Activated CD4-positive, alpha-beta T cell treated with anti-CD3 and anti-CD28 coated beads for 36 hours (primary cell): ENCODE measurements at regions not wholly inside any gene's neighbourhood (a gene's known extent, or its start where the extent isn't known, plus 50 kb on each side); places are given as distances from the start of the nearest gene placed in this dataset.

Experiments used
- ATAC-seq: fragments of 200-7000 bp; cut with Tn5 transposase; one replicate; pipeline ENCODE4 v1.10.0; 2021; ENCODE audit warnings: mild to moderate bottlenecking, moderate library complexity
- CTCF ChIA-PET: fragments of 350-600 bp; sonication (Branson Sonifier 250); formaldehyde crosslinking; loops from one replicate; lab custom pipeline; 2021; ENCODE audit warnings: antibody characterized with exemption; lab: Charles Lee
- POLR2A ChIA-PET: fragments of 350-600 bp; sonication (Branson Sonifier 250); formaldehyde crosslinking; loops from one replicate; lab custom pipeline; 2021; ENCODE audit warnings: antibody characterized with exemption, inconsistent platforms; lab: Charles Lee
- DNase-seq: peaks from one replicate; pipeline ENCODE4 v3.0.0-alpha.2; 2020
- H3K27ac Mint-ChIP-seq: one replicate; pipeline ENCODE4 v1.8.0; 2021; ENCODE audit warnings: mixed read lengths
- H3K27me3 Mint-ChIP-seq: one replicate; pipeline ENCODE4 v1.8.0; 2021; ENCODE audit warnings: mixed read lengths
- H3K36me3 Mint-ChIP-seq: one replicate; pipeline ENCODE4 v1.8.0; 2021; ENCODE audit warnings: low read depth, mixed read lengths
- H3K4me1 Mint-ChIP-seq: one replicate; pipeline ENCODE4 v1.8.0; 2021; ENCODE audit warnings: mixed read lengths
- H3K4me3 Mint-ChIP-seq: one replicate; pipeline ENCODE4 v1.8.0; 2021; ENCODE audit warnings: mild to moderate bottlenecking, moderate library complexity, mixed read lengths
- H3K9me3 Mint-ChIP-seq: one replicate; pipeline ENCODE4 v1.8.0; 2021; ENCODE audit warnings: low read depth, mixed read lengths
- intact Hi-C, 2 experiments: fragments of 100-400 bp; cut with DNase I in 1 of 2; cut with micrococcal nuclease in 1 of 2; formaldehyde crosslinking; loops; one replicate each; pipeline versions ENCODE4 v1.14.2 to v1.15.1; 2022 to 2024; cut with DNase I, micrococcal nuclease

DNA sequence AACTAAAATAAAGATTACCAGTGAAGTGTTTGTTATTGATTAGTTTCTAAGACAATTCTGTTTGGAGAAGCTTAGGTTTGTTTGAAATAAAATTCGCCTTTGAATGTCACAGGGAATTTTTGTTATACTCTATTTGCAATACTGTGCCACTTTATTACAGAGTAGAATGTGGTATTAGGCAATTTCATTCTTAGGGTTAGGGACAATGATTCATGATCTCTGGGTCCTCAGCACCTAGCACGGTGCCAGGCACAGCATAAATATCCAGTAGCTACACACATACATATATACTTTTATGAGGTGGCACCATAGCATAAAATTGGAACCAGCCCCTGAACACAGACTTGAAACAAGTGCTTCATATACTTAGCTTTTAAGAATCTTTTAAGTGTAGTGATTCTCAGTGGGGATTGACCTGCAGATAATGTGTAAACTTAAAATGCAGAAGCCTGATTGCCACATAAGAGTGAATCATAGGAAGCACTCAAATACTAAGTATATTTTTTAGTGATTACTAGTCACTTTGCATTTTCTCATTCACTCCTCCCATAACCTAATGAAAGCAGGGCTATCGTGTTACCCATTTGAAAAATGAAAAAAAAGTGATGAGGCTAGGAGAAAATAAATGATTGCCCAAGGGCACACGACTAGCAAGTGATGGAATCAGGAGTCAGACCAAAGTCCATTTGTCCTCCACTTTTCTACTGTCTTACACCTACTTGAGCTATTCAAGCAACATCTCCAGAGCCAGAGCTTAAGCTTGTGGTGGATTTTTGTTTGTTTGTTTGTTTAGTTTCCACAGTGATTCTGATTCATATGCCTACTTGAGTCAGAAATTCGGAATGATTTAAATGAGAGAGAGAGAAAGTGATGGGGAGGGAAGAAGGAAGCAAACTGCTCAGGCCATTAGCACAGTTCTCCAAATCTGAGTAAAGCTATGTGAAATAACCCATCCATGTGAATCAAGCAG lies 366.0 kb upstream of the FGF13 start:
- intact Hi-C loops: no loop called here
- ATAC-seq: no peak
- Mint-ChIP-seq H3K27me3 (no peaks in the 10 kb centered on the region), H3K27ac (no peak overlapping the region), H3K9me3 (no peaks in the 10 kb centered on the region), H3K36me3 (no peaks in the 10 kb centered on the region), H3K4me1 (no peaks in the 10 kb centered on the region), H3K4me3 (no peak overlapping the region)
- DNase-seq: no peak
- ChIA-PET POLR2A (no interaction called here), CTCF (no interaction called here)

DNA sequence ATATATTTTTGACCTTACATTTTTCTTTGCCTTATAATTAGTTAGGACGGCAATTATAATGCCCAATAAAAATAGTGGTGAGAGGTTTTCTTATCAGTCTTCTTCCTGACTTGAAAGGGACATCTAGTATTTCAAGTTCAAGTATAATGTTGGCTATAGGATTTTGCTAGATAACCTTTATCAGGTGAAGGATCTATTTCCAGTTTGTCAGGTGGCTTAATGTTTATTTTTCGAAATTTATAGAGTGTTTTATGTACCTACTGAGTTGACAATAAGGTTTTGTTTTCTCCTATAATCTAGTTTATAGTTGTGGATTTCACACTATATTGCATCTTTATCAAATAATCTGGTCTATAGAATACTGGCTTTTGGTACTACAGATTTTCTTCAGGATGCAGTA lies 351.8 kb upstream of the FGF13 start:
- ATAC-seq: no peak
- H3K4me1 Mint-ChIP-seq: no peaks in the 10 kb centered on the region
- no peak overlapping the region for H3K27ac Mint-ChIP-seq
- no peak for DNase-seq
- no peaks in the 10 kb centered on the region for H3K9me3 Mint-ChIP-seq
- H3K27me3 Mint-ChIP-seq: peaks cover 4% of the 10 kb centered on the region
- H3K36me3 Mint-ChIP-seq: no peaks in the 10 kb centered on the region
- intact Hi-C loops: no loop called here
- no peak overlapping the region for H3K4me3 Mint-ChIP-seq
- CTCF ChIA-PET: no interaction called here
- POLR2A ChIA-PET: no interaction called here

DNA sequence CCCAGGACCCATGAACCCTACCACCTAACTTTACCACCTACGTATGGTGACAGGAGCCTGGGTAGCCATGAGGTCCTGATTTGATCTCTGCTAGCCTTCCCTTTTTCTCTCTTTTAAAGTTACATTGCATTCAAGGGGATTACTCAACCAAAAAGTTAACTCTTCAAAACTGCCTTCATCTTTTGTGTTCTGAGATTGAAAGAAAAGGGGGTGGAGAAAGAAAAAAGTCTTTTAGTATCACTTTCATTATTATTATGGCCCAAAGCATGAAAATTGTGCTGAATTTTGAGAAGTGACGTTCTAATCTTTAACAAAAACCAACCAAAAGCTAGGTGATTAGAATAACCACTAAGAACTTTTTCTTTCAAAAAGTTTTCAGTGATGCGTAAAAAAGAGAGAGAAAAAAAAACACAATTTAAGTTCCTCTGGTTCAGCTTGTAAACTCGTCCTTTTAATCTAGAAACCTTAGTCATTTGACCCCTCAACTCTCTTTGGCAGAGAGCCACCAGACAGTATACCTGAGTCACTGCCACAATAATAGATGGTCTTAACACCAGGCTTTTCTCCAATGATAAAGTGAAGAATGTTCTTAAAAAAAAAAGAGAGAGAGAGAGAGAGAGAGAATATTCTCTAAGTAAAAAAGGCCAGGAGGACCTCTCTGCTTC lies 347.4 kb upstream of the FGF13 start:
- ATAC-seq (peak; percentile 44), DNase-seq (peak; percentile 10)
- CTCF ChIA-PET: no interaction called here

DNA sequence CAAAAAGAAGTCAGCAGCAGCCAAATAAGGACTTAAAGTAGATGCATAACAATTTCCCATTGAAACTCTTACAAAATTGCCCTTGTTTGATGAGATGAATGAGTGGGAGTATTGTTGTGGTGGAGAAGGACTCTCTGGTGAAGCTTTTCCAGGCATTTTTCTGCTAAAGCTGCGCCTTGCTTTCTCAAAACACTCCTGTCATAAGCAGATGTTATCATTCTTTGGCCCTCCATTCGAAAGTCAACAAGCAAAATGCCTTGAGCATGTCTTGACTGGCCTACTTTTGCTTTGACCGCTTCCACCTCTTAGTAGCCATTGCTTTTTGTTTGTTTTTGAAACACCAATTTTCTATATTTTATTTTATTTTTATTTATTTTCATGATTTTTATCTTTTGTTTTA lies 340.9 kb upstream of the FGF13 start:
- Mint-ChIP-seq H3K27me3 (no peaks in the 10 kb centered on the region), H3K9me3 (no peaks in the 10 kb centered on the region), H3K4me1 (no peaks in the 10 kb centered on the region), H3K36me3 (no peaks in the 10 kb centered on the region), H3K27ac (no peak overlapping the region), H3K4me3 (no peak overlapping the region)
- DNase-seq: no peak
- ChIA-PET CTCF (interaction anchor here (0.7 kb wide), 1 partner anchor 325 kb away, joined by 3 read pairs; no protein-coding TSS in a partner anchor), POLR2A (no interaction called here)
- intact Hi-C loops: no loop called here
- ATAC-seq: no peak

More for the DNA sequence above, 347.4 kb upstream of the FGF13 start:
- intact Hi-C loops: no loop called here
- Mint-ChIP-seq H3K27me3 (no peaks in the 10 kb centered on the region), H3K4me1 (no peaks in the 10 kb centered on the region), H3K9me3 (no peaks in the 10 kb centered on the region), H3K4me3 (no peak overlapping the region), H3K36me3 (no peaks in the 10 kb centered on the region), H3K27ac (no peak overlapping the region)
- POLR2A ChIA-PET: no interaction called here

DNA sequence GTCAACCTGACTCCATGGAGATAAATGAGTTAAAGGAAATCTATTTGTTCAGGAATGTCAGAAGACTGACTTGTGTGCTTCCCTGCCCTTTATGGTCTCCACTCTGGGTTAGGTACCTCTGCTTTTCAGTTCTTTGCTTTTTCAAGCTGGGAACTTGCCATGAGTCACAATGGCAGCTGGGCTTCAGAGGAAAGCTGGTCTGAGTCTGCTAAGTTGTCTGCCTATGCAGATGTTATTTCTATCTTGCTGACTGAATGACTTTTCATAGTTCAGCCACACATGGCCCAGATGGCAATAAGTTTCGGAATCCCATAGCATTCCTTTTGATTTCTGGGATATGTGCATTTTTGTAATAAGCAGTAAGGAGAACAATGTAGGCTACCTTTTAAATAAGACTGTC lies 337.9 kb upstream of the FGF13 start:
- H3K27me3 Mint-ChIP-seq: no peaks in the 10 kb centered on the region
- no peak overlapping the region for H3K27ac Mint-ChIP-seq
- H3K4me3 Mint-ChIP-seq: no peak overlapping the region
- no peak for DNase-seq
- H3K4me1 Mint-ChIP-seq: no peaks in the 10 kb centered on the region
- no peaks in the 10 kb centered on the region for H3K36me3 Mint-ChIP-seq
- no peak for ATAC-seq
- H3K9me3 Mint-ChIP-seq: no peaks in the 10 kb centered on the region
- ChIA-PET POLR2A (no interaction called here), CTCF (no interaction called here)
- intact Hi-C loops: no loop called here

DNA sequence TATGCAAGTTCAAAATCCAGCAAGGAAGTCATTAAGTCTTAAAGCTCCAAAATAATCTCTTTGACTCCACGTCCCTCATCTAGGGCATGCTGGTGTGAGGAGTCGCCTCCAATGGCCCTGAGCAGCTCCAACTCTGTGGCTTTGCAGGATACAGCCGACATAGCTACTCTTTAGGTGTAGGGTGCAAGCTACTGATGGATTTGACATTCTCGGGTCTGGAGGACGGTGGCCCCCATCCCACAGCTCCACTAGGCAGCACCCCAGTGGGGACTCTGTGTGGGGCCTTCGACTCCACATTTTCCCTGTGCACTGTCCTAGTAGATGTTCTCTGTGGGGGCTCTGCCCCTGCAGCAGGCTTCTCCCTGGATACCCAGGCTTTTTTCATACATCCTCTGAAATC lies 333.2 kb upstream of the FGF13 start:
- ATAC-seq: no peak
- H3K9me3 Mint-ChIP-seq: peaks cover 2% of the 10 kb centered on the region
- H3K4me1 Mint-ChIP-seq: no peaks in the 10 kb centered on the region
- DNase-seq: no peak
- H3K36me3 Mint-ChIP-seq: no peaks in the 10 kb centered on the region
- H3K27ac Mint-ChIP-seq: no peak overlapping the region
- intact Hi-C loops: no loop called here
- CTCF ChIA-PET: no interaction called here
- H3K27me3 Mint-ChIP-seq: no peaks in the 10 kb centered on the region
- no peak overlapping the region for H3K4me3 Mint-ChIP-seq
- POLR2A ChIA-PET: no interaction called here

DNA sequence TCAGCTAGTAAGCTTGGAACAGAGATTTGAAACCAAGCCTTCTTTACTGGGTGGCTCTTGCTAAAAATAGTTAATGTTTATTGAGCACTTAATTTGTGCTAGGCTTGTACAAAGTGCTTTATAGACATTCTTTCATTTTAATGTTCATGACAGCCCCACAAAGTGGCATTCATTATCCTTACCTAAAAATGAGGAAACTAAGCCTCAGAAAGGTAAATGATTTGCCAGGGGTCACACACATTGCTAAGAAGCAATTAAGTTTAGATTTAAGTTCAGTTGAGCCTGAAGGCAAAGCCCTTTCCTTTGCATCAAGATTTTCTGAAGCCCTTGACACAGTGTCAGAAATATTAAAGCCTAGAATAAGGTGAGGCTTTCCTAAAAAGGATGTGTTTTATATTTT lies 327.5 kb upstream of the FGF13 start:
- no peaks in the 10 kb centered on the region for H3K4me1 Mint-ChIP-seq
- intact Hi-C loops: no loop called here
- H3K36me3 Mint-ChIP-seq: no peaks in the 10 kb centered on the region
- no peak overlapping the region for H3K27ac Mint-ChIP-seq
- DNase-seq (no peak), ATAC-seq (no peak)
- peaks cover 2% of the 10 kb centered on the region for H3K9me3 Mint-ChIP-seq
- ChIA-PET POLR2A (no interaction called here), CTCF (no interaction called here)
- no peaks in the 10 kb centered on the region for H3K27me3 Mint-ChIP-seq
- H3K4me3 Mint-ChIP-seq: no peak overlapping the region

DNA sequence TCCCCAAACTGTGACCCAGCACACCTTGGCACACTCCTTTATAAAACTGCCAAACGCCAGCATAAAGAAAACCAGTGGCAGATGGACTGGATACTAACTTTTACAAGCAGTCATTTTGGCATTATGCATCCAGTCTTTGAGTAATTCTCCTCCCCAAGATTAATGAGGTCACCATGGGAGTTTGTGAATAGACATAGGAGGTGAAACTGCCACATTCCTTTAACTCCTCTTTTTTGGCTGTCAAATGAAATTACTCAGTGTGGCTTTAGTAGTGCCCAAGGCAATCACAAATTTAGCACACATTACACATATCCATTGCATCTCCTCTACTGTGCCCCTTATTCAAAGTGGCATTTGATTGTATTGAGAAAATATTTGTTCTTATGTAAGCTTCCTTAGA lies 315.3 kb upstream of the FGF13 start:
- Mint-ChIP-seq H3K4me1 (no peaks in the 10 kb centered on the region), H3K27ac (no peak overlapping the region), H3K36me3 (no peaks in the 10 kb centered on the region), H3K9me3 (no peaks in the 10 kb centered on the region), H3K27me3 (no peaks in the 10 kb centered on the region), H3K4me3 (no peak overlapping the region)
- no peak for ATAC-seq
- intact Hi-C loops: no loop called here
- ChIA-PET POLR2A (no interaction called here), CTCF (no interaction called here)
- no peak for DNase-seq

DNA sequence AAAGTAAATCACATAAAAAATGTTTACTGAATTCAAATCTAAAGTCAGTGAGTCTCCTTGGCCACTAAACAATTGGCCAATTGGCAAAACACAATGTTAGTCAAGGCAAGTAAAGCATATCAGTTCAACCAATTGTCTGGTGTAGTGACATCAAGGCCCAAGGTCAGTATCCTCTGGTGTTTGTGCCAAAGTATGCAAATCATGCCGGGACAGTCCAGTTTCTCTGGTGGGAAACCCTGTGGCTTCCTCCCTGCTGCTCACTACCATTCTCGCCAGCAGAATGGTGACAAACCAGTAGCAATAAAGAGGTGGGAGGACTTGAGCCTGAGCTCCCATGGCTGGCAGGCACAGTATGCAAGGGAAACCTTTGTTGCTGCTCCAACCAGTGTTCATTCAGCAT lies 314.9 kb upstream of the FGF13 start:
- no peaks in the 10 kb centered on the region for H3K27me3 Mint-ChIP-seq
- ATAC-seq (no peak), DNase-seq (no peak)
- no peak overlapping the region for H3K27ac Mint-ChIP-seq
- H3K4me1 Mint-ChIP-seq: no peaks in the 10 kb centered on the region
- H3K9me3 Mint-ChIP-seq: no peaks in the 10 kb centered on the region
- no peaks in the 10 kb centered on the region for H3K36me3 Mint-ChIP-seq
- POLR2A ChIA-PET: no interaction called here
- intact Hi-C loops: no loop called here
- CTCF ChIA-PET: no interaction called here
- H3K4me3 Mint-ChIP-seq: no peak overlapping the region

DNA sequence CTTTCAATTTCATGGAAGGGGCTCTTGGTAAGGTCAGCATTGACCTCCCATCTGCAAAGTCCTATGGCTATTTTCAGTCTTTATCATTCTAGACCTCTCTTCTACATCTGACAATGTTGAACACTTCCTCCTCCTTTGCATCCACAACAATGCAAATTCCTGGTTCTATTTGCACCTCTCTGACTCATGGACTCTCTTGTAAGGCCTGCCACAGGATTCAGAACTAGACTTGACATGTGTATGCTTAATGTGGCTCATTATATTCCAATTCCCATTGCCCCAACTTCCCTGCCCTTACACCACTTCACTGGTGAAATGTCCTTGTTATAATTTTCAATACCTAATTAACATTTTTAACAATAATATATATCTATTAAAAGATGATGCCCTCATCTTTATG lies 314.3 kb upstream of the FGF13 start:
- ATAC-seq (no peak), DNase-seq (no peak)
- H3K4me1 Mint-ChIP-seq: no peaks in the 10 kb centered on the region
- no peaks in the 10 kb centered on the region for H3K9me3 Mint-ChIP-seq
- no peaks in the 10 kb centered on the region for H3K27me3 Mint-ChIP-seq
- H3K4me3 Mint-ChIP-seq: no peak overlapping the region
- CTCF ChIA-PET: no interaction called here
- no peaks in the 10 kb centered on the region for H3K36me3 Mint-ChIP-seq
- POLR2A ChIA-PET: no interaction called here
- H3K27ac Mint-ChIP-seq: no peak overlapping the region
- intact Hi-C loops: no loop called here

DNA sequence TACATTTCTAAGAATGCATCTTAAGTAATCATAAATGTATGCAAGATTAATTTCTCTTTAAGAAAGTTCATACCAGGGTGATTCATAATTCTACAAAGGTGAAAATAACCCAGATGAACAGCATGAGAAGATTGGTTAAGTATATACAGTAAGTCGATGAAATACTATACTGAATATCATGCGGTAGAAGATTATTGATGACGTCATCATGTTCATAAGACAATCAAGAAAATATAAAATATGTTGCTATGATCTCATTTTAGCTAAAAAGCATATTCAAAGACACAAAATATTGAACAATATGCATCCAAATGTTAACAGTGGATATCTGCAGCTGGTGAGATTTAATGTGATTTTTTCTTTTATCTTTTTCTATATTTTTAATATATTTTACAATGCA lies 312.0 kb upstream of the FGF13 start:
- H3K27ac Mint-ChIP-seq: no peak overlapping the region
- POLR2A ChIA-PET: no interaction called here

DNA sequence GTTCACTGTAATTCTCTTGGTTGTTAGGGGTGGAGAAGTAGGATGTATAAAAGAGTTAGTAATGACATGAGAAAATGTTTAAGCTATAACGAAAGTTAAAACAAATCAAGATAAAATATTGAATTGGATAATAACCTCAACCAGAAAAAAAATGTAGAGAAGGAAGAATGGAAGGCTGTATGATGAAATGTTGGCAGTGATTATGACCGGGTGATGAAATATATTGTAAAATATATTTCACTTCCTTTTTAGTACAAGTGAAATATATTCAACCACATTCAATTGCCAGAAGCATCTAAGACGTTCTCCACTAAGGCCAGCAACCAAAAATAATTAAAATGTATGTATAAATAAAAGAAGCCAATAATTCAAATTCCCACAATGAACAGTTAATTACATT lies 309.3 kb upstream of the FGF13 start:
- Mint-ChIP-seq H3K27ac (no peak overlapping the region), H3K36me3 (no peaks in the 10 kb centered on the region), H3K27me3 (no peaks in the 10 kb centered on the region), H3K9me3 (peaks cover under 1% of the 10 kb centered on the region), H3K4me3 (no peak overlapping the region), H3K4me1 (no peaks in the 10 kb centered on the region)
- ChIA-PET CTCF (no interaction called here), POLR2A (no interaction called here)
- intact Hi-C loops: no loop called here
- DNase-seq (no peak), ATAC-seq (no peak)

More for the DNA sequence above, 312.0 kb upstream of the FGF13 start:
- CTCF ChIA-PET: no interaction called here
- ATAC-seq: no peak
- H3K27me3 Mint-ChIP-seq: no peaks in the 10 kb centered on the region
- no peaks in the 10 kb centered on the region for H3K4me1 Mint-ChIP-seq
- H3K36me3 Mint-ChIP-seq: no peaks in the 10 kb centered on the region
- DNase-seq: no peak
- intact Hi-C loops: no loop called here
- H3K4me3 Mint-ChIP-seq: no peak overlapping the region
- no peaks in the 10 kb centered on the region for H3K9me3 Mint-ChIP-seq
